ENCODE measurements at regions not wholly inside any gene's neighbourhood (a gene's known extent, or its start where the extent isn't known, plus 50 kb on each side); places are given as distances from the start of the nearest gene placed in this dataset.

DNA sequence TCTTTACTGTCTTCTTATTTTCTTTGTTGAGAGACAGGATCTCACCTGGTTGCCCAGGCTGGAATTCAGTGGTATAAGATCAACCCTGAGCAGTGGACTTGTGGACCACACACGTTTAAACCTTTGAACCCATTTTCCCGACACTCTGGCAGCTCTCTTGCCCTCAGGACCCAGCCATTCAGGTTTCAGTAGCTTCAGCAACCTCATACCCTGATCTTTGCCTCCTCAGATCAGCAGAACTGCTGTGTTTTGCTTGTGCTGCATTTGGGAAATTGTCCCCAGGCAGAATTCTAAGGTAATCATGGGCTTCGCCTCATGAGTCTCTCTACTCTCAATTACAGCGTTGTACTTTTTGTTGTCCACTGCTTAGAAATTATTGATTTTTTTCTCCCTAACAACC lies 317.6 kb upstream of the KIAA1217 start:
- H3K27ac ChIP-seq (ENCODE audit: low read depth, low read length) = no peak overlapping the region
- H3K79me2 ChIP-seq (ENCODE audit: control insufficient read depth in 1 of 2, insufficient read depth in 2 of 2, low read length in 2 of 2) = no peaks in the 10 kb centered on the region
- H3K79me1 ChIP-seq (ENCODE audit: low read depth, low read length) = no peaks in the 10 kb centered on the region
- no peak overlapping the region for H2BK12ac ChIP-seq (ENCODE audit: low read depth, low read length)
- no peak overlapping the region for H2BK120ac ChIP-seq (replicated peaks; ENCODE audit: low read depth, low read length)
- H4K8ac ChIP-seq (ENCODE audit: extremely low read depth, insufficient read depth, low read length) = no peak overlapping the region
- H3K4me3 ChIP-seq (ENCODE audit: extremely low read depth in 1 of 4, insufficient read depth in 2 of 4, low read depth in 3 of 4, low read length in 4 of 4) = no peak overlapping the region
- H3K23ac ChIP-seq (ENCODE audit: insufficient read length) = no peak overlapping the region
- H2BK20ac ChIP-seq (ENCODE audit: low read length) = no peak overlapping the region
- no peaks in the 10 kb centered on the region for H3K23me2 ChIP-seq (ENCODE audit: low read depth, low read length)
- DNase-seq (ENCODE audit: low read depth in 1 of 2, low spot score in 2 of 2) = no peak
- H3K18ac ChIP-seq (ENCODE audit: extremely low read depth, low read length) = no peak overlapping the region
- H3K4me1 ChIP-seq (replicated peaks in 1 of 4; ENCODE audit: control insufficient read depth in 3 of 4, insufficient read depth in 4 of 4, low read length in 3 of 4) = no peaks in the 10 kb centered on the region
- H2BK5ac ChIP-seq (ENCODE audit: low read depth, low read length) = no peak overlapping the region
- H4K91ac ChIP-seq (replicated peaks; ENCODE audit: insufficient read length, low read length) = no peak overlapping the region
- POLR2A ChIA-PET (ENCODE audit: partially characterized antibody) = no interaction called here
- no peak overlapping the region for H2AFZ ChIP-seq (ENCODE audit: low read length)
- H3K14ac ChIP-seq (ENCODE audit: insufficient read length) = no peak overlapping the region
- no peak for FAIRE-seq
- H3K36me3 ChIP-seq (ENCODE audit: control insufficient read depth in 2 of 4, insufficient read depth in 4 of 4, low read length in 3 of 4) = no peaks in the 10 kb centered on the region
- no peak overlapping the region for H3K4ac ChIP-seq (replicated peaks; ENCODE audit: insufficient read length, low read depth, low read length)
- CTCF ChIA-PET (ENCODE audit: partially characterized antibody) = interaction anchor here (1.0 to 1.9 kb wide), 3 partner anchors 10 to 103 kb away, joined by 3 to 6 read pairs (median 6); no protein-coding TSS in a partner anchor
- H3K9ac ChIP-seq (replicated peaks in 1 of 4; ENCODE audit: extremely low read depth in 1 of 4, low read depth in 3 of 4, low read length in 3 of 4) = no peak overlapping the region
- H3K4me2 ChIP-seq (ENCODE audit: insufficient read depth in 1 of 2, low read depth in 2 of 2, low read length in 2 of 2) = no peak overlapping the region
- H3K56ac ChIP-seq (replicated peaks; ENCODE audit: insufficient read length, low read depth, low read length) = no peak overlapping the region
- no peak overlapping the region for H2AK5ac ChIP-seq (ENCODE audit: low read depth, low read length)
- no peaks in the 10 kb centered on the region for H4K20me1 ChIP-seq (replicated peaks in 1 of 2; ENCODE audit: control insufficient read depth in 1 of 2, insufficient read depth in 2 of 2, low read length in 2 of 2)
- WGBS, 2 experiments (ENCODE audit: extremely low coverage in 1 of 2, insufficient coverage in 1 of 2, insufficient read length in 1 of 2, insufficient replicate concordance in 2 of 2, low coverage in 1 of 2, low lambda C conversion rate in 2 of 2, missing lambda C conversion rate in 1 of 2) = 90% methylated on average over 4 of the region's 4 CpGs; no CpG with 5 or more reads in 1 of the 2 experiments
- no peak overlapping the region for H2BK15ac ChIP-seq (ENCODE audit: low read length)
- H4K5ac ChIP-seq (ENCODE audit: insufficient read length, low read depth, low read length) = no peak overlapping the region
- no peaks in the 10 kb centered on the region for H3K9me3 ChIP-seq (ENCODE audit: insufficient read depth in 2 of 2, low read depth in 1 of 2, low read length in 1 of 2)
- H3K27me3 ChIP-seq (replicated peaks in 1 of 4; ENCODE audit: control insufficient read depth in 3 of 4, extremely low read depth in 1 of 4, insufficient read depth in 3 of 4, low read length in 3 of 4) = no peaks in the 10 kb centered on the region
- TF ChIP-seq TBP (IDR thresholded peaks at IDR 0.05; ENCODE audit: low read depth, low read length) (no peak), RXRA (IDR thresholded peaks at IDR 0.05; ENCODE audit: insufficient read depth, low read depth, low read length) (no peak), SRF (IDR thresholded peaks at IDR 0.05; ENCODE audit: low read depth, low read length) (no peak), BCL11A (IDR thresholded peaks at IDR 0.05; ENCODE audit: low read depth in 2 of 2, low read length in 2 of 2) (no peak), SP1 (IDR thresholded peaks at IDR 0.05; ENCODE audit: low read depth, low read length) (no peak), CTBP2 (IDR thresholded peaks at IDR 0.05; ENCODE audit: borderline replicate concordance, insufficient read depth, insufficient read length, low read length) (no peak), CBX5 (IDR thresholded peaks at IDR 0.05; ENCODE audit: low read depth, low read length) (no peak), KDM1A (IDR thresholded peaks at IDR 0.05; ENCODE audit: borderline replicate concordance, low read length) (no peak), ZNF274 (IDR thresholded peaks at IDR 0.05; ENCODE audit: borderline replicate concordance, extremely low read depth, low read length) (no peak), CEBPB (IDR thresholded peaks at IDR 0.05; ENCODE audit: low read depth, low read length) (no peak), RAD21 (IDR thresholded peaks at IDR 0.05 in 1 of 2, conservative IDR thresholded peaks at IDR 0.05 in 1 of 2; ENCODE audit: low read depth in 2 of 2, low read length in 2 of 2) (no peak)
- TF ChIP-seq, protein P1, sequence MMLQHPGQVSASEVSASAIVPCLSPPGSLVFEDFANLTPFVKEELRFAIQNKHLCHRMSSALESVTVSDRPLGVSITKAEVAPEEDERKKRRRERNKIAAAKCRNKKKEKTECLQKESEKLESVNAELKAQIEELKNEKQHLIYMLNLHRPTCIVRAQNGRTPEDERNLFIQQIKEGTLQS (IDR thresholded peaks at IDR 0.05; ENCODE audit: insufficient read depth, low read depth, low read length) = no peak
- TF ChIP-seq, protein P2, sequence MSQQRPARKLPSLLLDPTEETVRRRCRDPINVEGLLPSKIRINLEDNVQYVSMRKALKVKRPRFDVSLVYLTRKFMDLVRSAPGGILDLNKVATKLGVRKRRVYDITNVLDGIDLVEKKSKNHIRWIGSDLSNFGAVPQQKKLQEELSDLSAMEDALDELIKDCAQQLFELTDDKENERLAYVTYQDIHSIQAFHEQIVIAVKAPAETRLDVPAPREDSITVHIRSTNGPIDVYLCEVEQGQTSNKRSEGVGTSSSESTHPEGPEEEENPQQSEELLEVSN (IDR thresholded peaks at IDR 0.05) = no peak
